Activated naive CD4-positive, alpha-beta T cell (primary cell): ENCODE measurements at regions not wholly inside any gene's neighbourhood (a gene's known extent, or its start where the extent isn't known, plus 50 kb on each side); places are given as distances from the start of the nearest gene placed in this dataset.

Experiments used
- DNase-seq, 4 experiments: peaks; one replicate each; lab custom pipeline; 2025; lab: John Stamatoyannopoulos, UW

DNA sequence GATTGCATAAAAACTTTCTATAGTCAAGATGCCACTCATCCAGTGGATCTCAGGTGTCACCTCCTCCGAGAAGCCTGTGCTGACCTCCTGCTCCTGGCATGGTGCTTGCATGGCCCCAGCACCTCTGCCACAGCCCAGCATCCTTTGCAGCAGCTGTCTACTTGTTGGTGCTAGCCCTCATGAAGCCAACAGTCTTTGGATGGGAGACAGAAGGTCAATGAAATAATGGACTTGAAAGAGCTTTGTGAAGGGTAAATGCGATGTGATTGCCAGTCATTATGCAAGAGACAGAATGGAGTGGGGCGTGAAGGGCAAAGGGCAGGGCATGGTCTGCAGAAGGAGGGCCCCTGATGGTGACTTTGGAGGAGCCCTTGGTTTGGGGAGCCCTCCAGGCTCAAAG lies 63.0 kb upstream of the CLMN start:
- DNase-seq: no peak

- DNase-seq: no peak
Observed at GRCh38 chr14:95381726-95382125, 62.0 kb upstream of the CLMN start.

- no peak for DNase-seq
Observed at GRCh38 chr14:95380350-95381042, 60.8 kb upstream of the CLMN start.

DNA sequence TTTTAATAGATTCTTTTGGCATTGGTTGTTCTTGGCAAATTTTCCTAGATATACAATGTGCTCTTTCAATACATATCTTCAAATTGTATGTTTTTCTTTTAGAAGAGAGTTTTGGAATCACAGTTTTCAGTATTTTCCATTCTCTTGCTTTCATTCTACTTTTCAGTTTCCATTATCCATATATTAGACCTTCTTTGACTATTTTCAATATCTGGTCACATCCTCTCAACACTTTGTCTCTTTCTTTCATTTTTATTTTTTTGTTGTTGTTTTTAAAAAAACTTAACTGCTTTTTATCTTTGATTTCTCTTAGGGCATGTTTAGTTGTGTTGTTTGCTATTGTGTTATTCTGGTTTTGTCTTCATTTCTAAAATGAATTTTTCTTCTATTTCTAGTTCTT lies 59.9 kb upstream of the CLMN start:
- no peak for DNase-seq

DNA sequence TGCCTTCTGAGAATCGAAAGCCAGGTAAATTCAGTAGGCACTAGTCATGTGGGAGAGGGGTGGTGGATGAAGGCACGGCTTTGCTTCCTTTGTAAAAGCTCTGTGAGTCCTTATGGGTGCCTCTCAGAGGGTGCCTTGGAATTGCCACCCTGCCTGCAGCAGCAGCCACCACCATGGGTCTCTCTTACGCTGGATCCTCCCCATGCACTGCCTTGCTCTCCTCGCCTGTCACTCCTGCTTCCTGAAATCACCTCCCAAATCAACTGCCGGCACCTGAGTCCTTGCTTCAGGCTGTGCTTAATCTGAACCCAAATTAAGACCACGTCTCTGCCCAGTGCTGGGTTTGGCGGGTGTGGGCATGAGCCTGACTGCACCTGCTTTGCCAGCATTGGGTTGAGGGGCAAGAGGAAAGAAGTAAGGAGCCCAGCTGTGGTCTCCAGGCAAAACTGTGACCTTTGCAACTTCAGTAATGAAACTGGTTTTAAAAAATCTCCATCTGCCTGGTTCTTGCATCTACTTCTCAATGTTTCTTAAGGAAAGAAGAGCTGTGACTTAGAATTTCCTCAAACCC lies 55.9 kb upstream of the CLMN start:
- DNase-seq: no peak

- no peak for DNase-seq
Observed at GRCh38 chr14:95374239-95374997, 54.7 kb upstream of the CLMN start.

DNA sequence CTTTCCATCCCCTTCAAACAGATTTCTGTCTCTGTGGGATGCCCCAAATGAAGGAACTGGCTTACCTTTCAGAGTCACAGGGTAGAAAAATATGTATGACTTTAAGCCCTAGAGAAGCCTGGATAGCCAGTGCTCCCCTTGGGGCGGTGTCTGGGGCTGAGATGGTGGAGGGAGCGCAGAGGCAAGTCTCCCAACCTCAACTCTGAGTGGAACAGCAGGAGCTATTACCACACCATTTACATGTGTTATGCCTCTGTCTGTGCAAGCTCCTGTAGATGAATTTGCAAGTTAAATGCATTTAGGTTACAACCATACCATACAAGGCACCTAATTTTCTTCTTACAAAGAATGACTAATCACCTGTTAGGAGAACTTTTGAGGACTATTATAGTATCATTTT lies 50.4 kb upstream of the CLMN start:
- DNase-seq: no peak
